KG1 (cell line): ENCODE measurements at regions not wholly inside any gene's neighbourhood (a gene's known extent, or its start where the extent isn't known, plus 50 kb on each side); places are given as distances from the start of the nearest gene placed in this dataset.
"Not testable (repeated sequence)": the region's sequence is repeated elsewhere in the genome, so short reads cannot be mapped to it uniquely, and the experiment has no call there.

Experiments
- DNase-seq: peaks from one replicate; lab custom pipeline; 2025; lab: John Stamatoyannopoulos, UW

DNA sequence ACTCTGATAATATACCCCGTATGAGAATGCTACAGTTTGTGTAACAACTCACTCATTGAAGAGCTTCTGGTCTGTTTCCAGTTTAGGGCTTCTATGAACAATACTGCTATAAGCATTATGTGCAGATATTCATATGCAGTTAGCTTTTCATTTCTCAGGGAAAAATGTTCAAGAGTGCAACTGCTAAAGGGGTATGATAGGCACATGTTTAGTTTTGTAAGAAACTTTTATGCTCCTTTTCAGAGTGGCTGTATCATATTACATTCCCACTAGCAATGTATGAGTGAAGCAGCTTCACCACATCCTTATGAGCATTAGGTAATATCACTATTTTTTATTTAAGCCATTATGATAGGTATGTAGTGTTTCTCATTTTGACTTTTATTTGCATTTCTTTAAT, 182.6 kb upstream of the CXCL12 start:
- DNase-seq: no peak

DNA sequence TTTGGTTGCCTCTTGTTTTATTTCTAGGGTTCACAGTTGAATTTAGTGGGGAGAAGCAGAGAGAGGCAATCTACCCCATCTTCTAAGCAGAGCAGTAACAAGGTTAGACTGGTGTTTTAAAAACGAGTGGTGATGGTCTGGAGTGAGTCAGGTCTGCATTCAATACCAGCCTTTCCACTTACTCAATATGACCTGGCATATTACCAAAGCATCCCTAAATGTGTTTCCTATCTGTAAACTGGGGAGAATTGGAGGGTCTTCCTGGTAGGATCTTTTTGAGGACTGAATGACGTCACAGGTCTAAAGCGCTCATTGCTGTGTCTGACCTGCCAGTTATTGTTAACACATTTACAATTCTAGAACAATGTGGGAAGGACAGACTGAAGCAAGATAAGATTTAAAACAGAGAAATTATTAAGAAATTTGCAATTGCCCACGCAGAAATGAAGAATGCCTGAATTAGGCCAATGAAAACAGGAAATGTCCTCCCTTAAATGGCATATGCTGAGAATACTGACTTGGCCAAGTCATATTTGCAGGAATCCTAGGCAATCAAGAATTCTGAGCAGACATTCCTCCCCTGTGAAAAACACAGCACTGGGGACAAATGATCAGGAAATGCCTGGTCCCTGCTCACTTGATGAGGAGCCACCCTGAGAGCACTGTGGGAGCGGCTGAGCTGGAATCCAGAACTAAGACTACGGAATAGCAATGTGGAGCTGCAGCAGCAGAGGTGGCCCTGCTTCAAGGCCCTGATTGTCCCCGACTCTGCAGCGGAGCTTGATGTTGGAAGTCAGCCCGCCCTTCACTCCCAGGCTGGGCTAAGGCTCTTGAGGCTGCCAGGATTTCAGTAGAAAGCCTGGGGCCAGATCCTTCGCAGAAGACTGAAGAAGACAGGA, 184.5 kb upstream of the CXCL12 start:
- DNase-seq: no peak

DNA sequence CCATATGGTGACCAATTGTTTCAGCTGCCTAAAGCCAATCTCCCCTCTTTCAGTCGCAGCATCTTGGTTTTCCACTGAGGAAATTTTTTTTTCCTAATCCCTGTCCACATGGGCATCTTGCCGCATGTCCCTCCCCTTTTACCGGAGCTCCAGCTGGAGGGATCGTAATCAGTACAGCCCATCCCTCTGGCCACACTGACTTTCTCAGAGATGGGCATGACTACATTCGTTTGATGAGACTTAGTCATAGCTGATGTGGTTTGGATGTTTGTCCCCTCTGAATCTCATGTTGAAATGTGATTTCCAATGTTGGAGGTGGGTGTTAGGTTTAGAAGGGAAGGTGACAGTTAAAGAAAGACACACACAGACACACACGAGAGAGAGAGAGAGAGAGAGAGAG, 186.8 kb upstream of the CXCL12 start:
- DNase-seq: no peak

DNA sequence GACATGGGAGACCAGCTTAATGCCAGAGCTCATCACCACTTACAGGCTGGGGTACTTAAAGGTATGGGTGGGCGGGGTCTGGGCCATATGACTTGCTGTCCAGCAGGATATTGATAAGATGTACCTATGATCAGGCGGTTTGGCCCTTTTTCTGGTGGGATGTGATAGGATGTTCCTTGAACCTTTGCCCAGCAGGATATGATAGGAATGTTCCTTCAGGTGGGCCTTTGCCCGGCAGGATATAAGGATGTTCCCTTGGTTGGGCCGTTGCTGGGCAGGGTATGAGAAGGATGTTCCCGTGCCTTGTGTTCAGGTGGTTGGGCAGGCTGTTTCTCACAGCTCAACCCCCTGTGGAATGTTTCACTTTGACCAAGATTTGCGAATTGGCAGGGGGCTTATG, 187.2 kb upstream of the CXCL12 start:
- no peak for DNase-seq

DNA sequence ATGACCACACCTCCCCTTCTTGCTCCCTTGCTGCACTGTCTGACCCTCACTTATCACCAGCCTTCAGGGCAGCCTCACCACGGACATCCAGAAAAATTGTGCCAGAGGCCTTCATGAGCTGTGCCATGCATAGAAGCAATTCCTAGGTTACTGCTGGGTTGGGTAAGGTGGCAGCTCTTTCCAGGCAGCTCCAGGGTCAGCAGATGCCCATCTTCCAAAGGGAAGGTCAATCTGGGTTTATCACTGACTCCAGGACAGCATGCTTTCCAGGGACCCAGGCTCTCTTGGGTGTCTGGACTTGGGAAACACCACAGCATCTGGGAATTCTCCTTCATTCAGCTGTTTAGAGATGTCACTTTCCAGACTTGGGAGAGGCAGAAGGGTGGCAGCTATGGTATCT, 188.9 kb upstream of the CXCL12 start:
- DNase-seq: no peak

DNA sequence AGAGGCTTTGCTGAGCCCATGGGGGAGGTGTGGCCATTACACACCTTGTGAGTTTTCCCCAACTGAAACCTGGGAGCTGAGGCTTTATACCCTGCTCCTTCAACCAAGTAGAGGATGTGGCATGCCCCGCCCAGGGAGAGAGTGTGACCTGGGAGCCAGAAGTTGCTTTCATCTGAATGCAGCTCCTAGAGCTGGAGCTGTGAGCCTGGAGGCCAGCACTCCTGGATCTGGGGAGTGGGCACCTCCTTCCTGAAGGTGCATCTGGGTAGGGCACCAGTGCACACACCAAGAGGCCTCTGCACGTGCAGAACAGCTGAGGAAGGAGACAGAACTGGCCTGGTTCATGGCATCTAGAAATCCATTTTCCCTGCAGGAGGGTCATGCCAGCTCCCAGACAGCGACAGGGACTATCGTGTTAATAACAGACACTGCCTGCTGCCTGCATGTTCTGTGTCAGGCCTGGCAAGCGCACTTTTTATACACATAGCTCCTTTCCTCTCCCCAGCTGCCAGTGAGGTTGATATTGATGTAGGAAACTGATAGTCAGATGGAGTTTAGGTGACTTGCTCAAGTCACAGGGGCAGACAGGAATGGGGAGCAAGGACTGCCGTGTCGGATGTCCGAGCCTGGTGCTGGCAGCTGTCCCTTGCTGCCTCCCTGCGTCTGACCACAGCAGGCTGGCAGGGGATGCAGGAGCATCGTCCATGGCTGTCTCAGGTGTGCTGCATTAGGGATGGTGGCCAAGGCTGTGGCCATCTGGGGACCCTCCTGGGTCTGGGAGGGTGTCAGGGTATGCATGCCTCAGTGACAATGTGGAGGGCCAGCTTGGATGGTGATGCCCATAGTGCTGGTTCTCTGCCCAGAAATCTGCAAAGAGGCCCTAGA, 189.9 kb upstream of the CXCL12 start:
- DNase-seq: no peak

DNA sequence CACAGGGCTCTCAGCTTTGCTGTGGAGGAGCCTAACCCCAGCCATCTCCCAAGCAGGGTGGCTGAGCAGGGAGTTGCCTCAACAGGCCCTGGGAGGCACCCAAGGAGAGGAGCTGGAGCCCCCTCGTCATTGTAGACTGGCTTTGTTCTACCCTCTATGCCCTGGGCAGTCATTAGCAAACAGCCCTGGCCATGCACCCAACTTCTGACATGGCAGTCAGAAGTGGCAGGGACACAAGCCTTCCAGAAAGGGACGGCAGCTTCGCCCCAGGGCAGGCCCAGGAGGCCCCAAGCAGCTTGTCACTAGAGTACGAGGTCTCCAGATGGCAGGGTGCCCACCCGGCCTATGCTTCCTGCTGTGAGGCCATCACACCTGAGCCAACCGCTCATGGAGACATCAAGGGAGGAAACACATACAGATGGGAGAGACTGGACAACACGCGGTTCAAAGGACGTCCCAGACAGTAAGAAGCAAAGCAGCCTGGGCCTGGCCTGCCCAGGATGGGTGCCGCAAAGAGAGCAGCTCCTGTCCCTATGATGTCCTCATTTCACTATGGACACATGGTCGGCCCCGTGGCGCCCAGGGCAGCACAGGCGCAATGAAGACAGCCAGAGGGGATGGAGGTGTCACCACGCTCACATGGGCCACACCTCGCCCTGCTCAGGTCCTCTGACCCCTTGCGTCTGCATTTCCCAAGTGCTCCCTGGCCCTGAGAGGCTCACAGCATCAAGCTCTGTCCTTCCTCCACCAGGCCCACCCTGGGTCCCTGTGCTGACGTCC, 190.9 kb upstream of the CXCL12 start:
- DNase-seq: no peak

DNA sequence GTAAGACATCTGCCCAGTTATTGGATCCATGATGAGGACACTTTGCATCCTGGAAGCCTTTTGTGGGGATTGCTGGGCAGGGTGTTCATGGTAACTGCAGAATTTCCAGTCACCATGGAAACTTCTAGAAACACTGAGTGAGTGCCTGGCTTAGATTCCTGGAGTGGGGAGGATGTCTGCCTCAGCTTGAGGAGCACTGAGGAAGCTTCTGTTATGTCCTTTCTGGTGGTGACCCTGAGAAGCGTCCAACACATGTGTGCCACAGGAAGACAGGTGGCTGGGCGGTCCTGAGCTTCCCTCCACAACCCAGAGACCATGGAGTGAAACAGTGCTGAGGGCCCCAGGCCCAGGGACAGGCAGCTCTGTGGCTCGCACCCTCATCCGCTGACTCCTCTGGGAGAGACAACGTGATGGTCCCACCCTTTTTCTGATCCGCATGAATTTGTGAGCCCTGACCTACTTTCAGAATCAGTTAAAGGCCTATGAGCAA, 191.8 kb upstream of the CXCL12 start:
- no peak for DNase-seq

DNA sequence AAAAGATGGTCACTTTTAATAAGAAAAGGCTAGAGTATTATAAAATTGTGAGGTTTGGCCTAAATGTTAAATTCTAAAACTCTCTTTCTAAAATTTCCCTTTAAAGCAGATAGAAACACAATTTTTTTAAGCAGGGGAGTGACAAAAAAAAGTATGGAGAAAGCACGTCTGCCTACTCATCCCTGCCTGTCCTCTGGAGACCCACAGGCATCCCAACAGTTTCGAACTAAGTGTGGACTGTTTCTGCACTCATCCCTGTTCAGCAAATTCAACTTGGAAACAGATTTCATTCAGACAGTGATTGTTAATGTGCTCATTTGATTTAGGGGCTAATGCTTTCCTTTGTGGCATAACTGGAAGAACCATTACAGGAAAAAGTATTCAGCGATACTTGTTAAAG, 192.6 kb upstream of the CXCL12 start:
- no peak for DNase-seq

DNA sequence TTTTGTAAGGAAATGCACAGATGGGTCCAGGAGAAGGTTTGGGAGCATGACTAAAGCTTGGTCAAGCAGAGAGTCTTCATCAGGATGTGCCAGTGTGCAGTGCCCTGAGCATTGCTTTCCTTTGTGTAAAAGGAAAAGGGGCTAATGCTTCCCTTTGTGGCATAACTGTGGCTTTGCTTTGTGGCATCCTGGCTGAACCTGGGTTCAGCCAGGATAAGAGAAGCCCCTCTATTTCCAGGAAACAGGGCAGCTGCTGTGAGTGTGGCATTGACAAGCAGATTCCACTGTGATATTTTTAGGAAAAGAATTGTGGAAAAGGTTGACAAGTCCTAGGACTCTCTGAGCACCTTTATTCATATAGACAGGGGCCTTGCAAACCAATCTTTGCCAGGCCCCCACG, 193.4 kb upstream of the CXCL12 start:
- DNase-seq: no peak

DNA sequence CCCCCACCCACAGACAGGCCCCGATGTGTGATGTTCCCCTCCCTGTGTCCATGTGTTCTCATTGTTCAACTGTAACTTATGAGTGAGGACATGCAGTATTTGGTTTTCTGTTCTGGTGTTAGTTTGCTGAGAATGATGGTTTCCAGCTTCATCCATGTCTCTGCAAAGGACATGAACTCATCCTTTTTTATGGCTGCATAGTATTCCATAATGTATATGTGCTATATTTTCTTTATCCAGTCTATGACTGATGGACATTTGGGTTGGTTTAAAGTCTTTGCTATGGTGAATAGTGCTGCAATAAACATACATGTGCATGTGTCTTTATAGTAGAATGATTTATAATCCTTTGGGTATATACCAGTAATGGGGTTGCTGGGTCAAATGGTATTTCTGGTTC, 194.1 kb upstream of the CXCL12 start:
- DNase-seq: not testable (repeated sequence)

DNA sequence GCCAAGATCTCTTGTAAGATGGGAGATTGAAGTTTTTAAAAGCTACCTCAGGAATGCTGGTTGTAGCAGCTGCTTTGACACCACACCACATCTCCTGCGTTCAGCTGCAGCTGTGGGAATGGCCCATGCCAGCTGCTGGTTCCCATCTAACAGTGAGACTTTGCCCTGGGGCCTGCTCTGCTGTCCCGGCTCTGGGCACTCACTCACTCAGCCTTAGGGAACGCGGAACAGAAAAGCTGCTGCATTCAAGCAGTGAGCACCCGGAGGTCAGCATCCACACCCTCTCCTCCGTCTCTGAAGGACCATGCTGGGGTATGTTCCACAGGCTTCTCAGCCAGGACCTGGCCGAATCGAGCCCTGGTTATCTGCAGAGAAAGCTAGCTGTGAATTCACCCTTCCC, 197.1 kb upstream of the CXCL12 start:
- DNase-seq: no peak

DNA sequence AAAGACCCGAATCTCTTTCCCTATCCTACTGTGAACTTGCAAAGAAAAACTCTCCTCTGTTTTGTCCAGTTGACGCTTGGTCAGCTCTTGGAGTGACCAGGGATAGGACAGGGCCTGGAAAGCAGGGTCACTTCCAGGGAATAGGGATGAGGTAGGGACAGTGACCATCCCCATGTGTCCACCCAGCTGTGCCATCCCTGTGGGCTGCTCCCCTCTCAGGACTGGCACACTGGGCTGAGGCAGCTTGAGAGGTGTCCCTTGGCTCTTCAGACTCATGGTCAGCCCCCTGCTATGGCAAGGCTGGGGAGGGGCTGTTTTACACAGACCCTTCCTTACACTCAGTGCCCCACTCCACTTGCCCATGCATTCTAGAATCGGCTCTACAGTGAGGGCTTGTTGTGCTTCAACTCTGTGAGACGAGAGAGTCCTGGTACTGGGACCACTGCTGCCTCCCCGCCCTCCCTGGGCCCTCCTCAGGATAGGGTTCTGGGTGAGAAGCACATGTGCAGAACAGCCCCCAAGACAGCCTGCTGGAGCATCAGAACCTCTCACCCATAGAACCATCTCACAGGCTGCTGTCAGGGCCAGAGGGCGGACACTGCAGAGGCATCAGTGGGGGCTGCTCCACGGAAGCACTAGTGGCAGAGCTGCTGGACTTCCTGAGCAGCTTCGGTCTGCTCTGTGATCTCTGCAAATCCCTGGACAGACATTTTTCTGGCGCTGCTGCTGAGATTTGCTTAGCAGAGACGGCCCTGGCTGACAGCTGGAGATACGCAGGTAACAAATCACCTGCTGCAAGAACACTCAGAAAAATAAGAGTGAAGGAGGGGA, 202.8 kb upstream of the CXCL12 start:
- DNase-seq: no peak

DNA sequence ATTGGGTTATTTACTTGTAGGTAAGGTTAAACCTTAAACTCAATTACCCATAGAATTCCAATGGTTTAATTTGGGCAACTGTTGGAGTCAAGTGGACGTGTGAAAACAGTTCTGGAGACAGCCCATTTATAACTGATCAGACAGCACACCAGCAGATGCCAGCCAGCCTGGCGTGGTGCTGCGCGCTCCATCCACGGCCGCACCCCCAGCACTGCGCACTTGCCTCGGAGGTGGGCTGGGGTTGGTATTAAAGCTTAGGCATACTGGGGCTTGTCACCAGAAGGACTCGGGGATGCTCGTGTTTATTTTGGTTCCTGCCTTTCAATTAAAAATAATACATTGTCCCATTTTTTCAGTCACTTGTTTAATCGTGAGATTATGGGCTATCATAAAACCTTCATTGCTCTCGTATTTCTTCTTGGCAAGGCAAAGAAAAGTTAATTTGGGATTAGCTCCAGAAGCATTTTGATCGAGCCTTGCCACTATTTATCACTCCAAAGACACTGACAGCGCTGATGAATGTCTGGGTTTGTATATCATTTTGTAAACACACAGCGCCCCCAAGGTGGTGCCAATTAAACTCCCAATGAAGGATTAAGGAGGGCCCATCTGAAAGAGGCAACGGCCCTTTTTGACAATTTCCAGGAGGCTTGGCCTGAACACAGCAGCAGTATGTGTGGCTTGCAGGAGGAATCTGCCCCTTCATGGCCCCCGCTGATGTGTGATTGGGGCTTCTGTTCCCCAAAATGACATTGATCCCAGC, 204.5 kb upstream of the CXCL12 start:
- no peak for DNase-seq

DNA sequence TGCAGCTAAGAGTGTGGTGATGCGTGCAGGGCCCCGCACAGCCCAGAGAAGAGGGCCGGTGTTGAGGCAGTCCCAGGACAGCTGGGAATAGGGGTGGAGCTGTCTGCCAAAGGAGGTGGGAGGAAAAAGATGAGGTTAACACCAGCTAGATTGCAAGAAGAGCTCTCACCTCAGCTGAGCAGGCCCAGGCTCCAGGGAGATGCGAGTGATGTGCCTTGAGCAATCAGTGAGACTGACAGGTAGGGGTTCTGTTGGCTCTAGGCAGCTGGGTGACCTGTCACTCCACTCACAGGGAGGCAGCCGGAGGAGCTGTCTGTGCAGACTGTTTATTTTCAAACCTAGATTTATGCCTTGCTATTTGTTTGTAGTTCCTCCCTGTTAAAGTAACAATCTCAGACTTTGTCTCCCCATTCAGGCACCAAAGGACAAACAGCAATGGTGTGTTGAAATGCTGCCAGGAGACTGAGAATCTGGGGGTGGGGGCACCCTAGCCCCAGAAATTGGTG, 205.1 kb upstream of the CXCL12 start:
- no peak for DNase-seq

DNA sequence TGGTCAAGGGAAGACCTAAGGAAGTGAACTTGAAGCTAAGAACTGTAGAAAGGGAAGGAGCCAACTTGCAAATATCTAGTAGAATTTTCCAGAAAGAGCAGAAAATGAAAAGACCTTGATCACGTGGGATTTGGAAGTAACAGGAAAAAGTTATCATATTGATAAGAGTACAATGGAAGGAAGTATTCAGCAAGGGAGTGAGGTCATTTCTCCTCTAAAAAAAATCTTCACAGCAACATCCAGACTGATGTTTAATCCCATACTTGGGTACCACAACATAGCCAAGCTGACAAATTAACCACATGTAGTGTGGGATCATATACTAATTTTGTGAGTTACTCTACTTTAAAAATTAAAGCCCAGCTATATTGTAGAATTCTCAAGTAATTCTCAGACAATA, 207.0 kb upstream of the CXCL12 start:
- DNase-seq: no peak

DNA sequence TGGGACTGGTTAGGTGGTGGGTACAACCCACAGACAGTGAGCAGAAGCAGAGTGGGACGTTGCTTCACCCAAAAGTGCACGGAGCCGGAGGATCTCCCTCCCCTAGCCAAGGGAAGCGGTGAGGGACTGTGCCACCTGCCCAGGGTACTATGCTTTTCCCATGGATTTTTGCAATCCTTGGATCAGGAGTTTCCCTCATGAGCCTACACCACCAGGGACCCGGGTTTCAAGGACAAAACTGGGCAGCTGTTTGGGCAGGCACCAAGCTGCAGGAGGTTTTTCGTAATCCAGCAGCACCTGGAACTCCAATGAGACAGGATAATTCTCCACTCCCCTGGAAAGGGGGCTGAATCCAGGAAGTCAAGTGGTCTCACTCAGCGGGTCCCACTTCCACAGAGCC, 209.1 kb upstream of the CXCL12 start:
- DNase-seq: no peak

DNA sequence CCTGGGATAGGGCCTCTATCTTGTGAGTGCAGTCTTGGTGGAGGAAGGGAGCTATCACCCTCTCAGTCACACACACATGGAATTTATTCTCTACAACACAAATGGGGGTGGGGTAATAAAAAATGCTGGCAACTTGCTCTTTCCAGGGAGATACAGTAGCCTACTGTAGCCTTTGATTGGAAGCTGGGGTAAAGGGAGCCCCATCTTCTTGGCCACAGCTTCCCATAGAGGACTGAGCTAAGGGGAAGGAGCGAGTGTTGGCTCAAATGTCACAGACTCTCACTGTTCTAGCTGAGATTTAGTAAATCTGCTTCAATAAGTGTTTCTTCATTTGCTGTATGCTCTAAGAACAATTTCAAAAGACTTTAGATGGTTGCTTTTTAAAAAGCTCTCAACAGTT, 222.2 kb upstream of the CXCL12 start:
- no peak for DNase-seq

DNA sequence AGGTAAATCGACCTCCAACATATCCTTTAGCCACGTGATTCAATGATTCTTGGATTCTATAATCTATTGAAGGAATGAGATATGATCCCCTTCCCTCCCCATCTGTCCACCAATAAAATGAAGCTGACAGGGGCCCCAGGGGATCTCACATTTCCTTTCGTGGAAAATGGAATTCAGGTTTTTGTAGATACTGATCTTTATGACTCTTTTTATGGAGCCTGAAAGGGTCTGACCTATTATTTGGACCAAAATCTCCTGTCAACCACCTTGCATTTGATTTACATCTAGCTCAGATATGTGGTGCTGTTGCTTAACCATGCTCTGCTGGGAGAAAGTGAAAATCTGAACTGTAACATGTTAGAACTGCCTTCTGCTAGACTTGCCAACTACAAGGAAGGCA, 234.0 kb upstream of the CXCL12 start:
- no peak for DNase-seq

DNA sequence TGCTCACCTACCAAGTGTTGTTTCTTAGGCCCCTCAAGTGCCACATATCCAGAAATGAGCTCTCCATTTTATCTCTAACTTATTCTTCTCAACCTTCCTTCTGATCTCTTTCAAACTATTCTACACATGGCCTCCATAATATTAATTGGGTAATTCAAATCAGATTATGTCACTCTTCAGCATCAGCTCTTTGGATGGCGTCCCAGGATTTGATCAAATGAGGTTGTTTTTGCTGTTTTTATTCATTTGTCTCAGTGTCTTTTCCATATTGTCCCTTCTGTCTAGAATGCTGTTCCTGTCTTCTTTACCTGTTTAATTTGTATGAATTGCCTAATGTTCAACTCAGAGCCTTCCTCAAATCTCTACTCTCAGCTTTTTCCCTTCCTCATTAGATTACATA, 234.6 kb upstream of the CXCL12 start:
- DNase-seq: no peak
